ENCODE measurements at regions not wholly inside any gene's neighbourhood (a gene's known extent, or its start where the extent isn't known, plus 50 kb on each side); places are given as distances from the start of the nearest gene placed in this dataset.

- no peak for DNase-seq (ENCODE audit: low read depth, low spot score)
These were observed 248.6 kb upstream of the TCERG1L start for GRCh38 chr10:131560166-131560565.

- DNase-seq (ENCODE audit: low read depth, low spot score): no peak
These were observed 249.3 kb upstream of the TCERG1L start for GRCh38 chr10:131560706-131561355.

GRCh38 chr10:131561897-131562296, 250.4 kb upstream of the TCERG1L start:
- DNase-seq (ENCODE audit: low read depth, low spot score): no peak

GRCh38 chr10:131563411-131563810, 251.9 kb upstream of the TCERG1L start:
- no peak for DNase-seq (ENCODE audit: low read depth, low spot score)

- DNase-seq (ENCODE audit: low read depth, low spot score): no peak
These were observed 256.0 kb upstream of the TCERG1L start for GRCh38 chr10:131567279-131568162.

- no peak for DNase-seq (ENCODE audit: low read depth, low spot score)
These were observed 257.3 kb upstream of the TCERG1L start for GRCh38 chr10:131568866-131569265.

- DNase-seq (ENCODE audit: low read depth, low spot score): peak; percentile 78
These were observed 258.6 kb upstream of the TCERG1L start for GRCh38 chr10:131569851-131570715.

GRCh38 chr10:131570716-131571307, 259.3 kb upstream of the TCERG1L start:
- no peak for DNase-seq (ENCODE audit: low read depth, low spot score)

- DNase-seq (ENCODE audit: low read depth, low spot score): no peak
These were observed 259.8 kb upstream of the TCERG1L start for GRCh38 chr10:131571346-131571745.

- DNase-seq (ENCODE audit: low read depth, low spot score): no peak
These were observed 260.3 kb upstream of the TCERG1L start for GRCh38 chr10:131571865-131572264.

- no peak for DNase-seq (ENCODE audit: low read depth, low spot score)
These were observed 261.7 kb upstream of the TCERG1L start for GRCh38 chr10:131573256-131573655.

- DNase-seq (ENCODE audit: low read depth, low spot score): no peak
These were observed 262.2 kb upstream of the TCERG1L start for GRCh38 chr10:131573707-131574106.

GRCh38 chr10:131574363-131574706, 262.8 kb upstream of the TCERG1L start:
- DNase-seq (ENCODE audit: low read depth, low spot score): no peak

- no peak for DNase-seq (ENCODE audit: low read depth, low spot score)
These were observed 263.3 kb upstream of the TCERG1L start for GRCh38 chr10:131574707-131575430.

GRCh38 chr10:131575877-131576276, 264.4 kb upstream of the TCERG1L start:
- DNase-seq (ENCODE audit: low read depth, low spot score): no peak

- no peak for DNase-seq (ENCODE audit: low read depth, low spot score)
These were observed 265.0 kb upstream of the TCERG1L start for GRCh38 chr10:131576341-131577177.

GRCh38 chr10:131577178-131577555, 265.6 kb upstream of the TCERG1L start:
- DNase-seq (ENCODE audit: low read depth, low spot score): no peak

- DNase-seq (ENCODE audit: low read depth, low spot score): no peak
These were observed 266.4 kb upstream of the TCERG1L start for GRCh38 chr10:131577786-131578471.

- DNase-seq (ENCODE audit: low read depth, low spot score): no peak
These were observed 267.0 kb upstream of the TCERG1L start for GRCh38 chr10:131578472-131578970.
